B cell (primary cell): ENCODE measurements at regions not wholly inside any gene's neighbourhood (a gene's known extent, or its start where the extent isn't known, plus 50 kb on each side); places are given as distances from the start of the nearest gene placed in this dataset.

Source experiments
- ATAC-seq: fragments of 200-7000 bp; cut with Tn5 transposase; one replicate; pipeline ENCODE4 v1.10.0; 2021; ENCODE audit warnings: low read depth, mild to moderate bottlenecking, moderate number of reproducible peaks, moderate library complexity
- CTCF ChIA-PET: fragments of 350-600 bp; sonication (Branson Sonifier 250); formaldehyde crosslinking; loops from one replicate; lab custom pipeline; 2021; ENCODE audit warnings: antibody characterized with exemption, inconsistent platforms; lab: Charles Lee
- POLR2A ChIA-PET: fragments of 350-600 bp; sonication (Branson Sonifier 250); formaldehyde crosslinking; loops from one replicate; lab custom pipeline; 2021; ENCODE audit warnings: antibody characterized with exemption; lab: Charles Lee
- DNase-seq: peaks from one replicate; pipeline ENCODE4 v3.0.0; 2013
- H2AFZ ChIP-seq: 2 replicates; pipeline ENCODE4 v1.6.1; 2012; ENCODE audit warnings: mild to moderate bottlenecking, low read depth, low read length; ENCODE audit not compliant: insufficient read depth, poor library complexity, severe bottlenecking
- H3K27ac ChIP-seq, 2 donors: 1 replicate in 1 of 2; 2 replicates in 1 of 2; pipeline ENCODE4 v1.5.1; 2012 to 2013; ENCODE audit warnings: low read length in 2 of 2, mild to moderate bottlenecking in 2 of 2, moderate library complexity in 1 of 2
- H3K27me3 ChIP-seq, 4 experiments: fragments of 200-600 bp in 1 of 4; sonication (generic) in 1 of 4; replicated peaks in 1 of 4; 1 replicate in 2 of 4; 2 replicates in 2 of 4; pipeline versions ENCODE4 v1.6.1 to v1.7.0; 2013 to 2016; ENCODE audit warnings: low read length in 3 of 4, mild to moderate bottlenecking in 2 of 4, mixed read lengths in 1 of 4, moderate library complexity in 1 of 4; ENCODE audit not compliant: insufficient read depth in 4 of 4, control insufficient read depth in 3 of 4; ENCODE audit errors: control extremely low read depth in 1 of 4
- H3K36me3 ChIP-seq, 2 experiments: replicated peaks in 1 of 2; 1 replicate in 1 of 2; 2 replicates in 1 of 2; pipeline versions ENCODE4 v1.6.1 to v1.7.1; 2013; ENCODE audit warnings: low read length in 1 of 2; ENCODE audit not compliant: insufficient read depth in 2 of 2, control insufficient read depth in 1 of 2; ENCODE audit errors: control extremely low read depth in 1 of 2, extremely low read depth in 1 of 2
- H3K4me1 ChIP-seq, 2 donors: fragments of 200-600 bp in 1 of 2; sonication (generic) in 1 of 2; 1 replicate in 1 of 2; 2 replicates in 1 of 2; pipeline versions ENCODE4 v1.5.1 to v1.6.1; 2013 to 2017; ENCODE audit warnings: low read length in 2 of 2; ENCODE audit not compliant: control insufficient read depth in 2 of 2, insufficient read depth in 2 of 2
- H3K4me2 ChIP-seq: replicated peaks from 2 replicates; pipeline ENCODE3; 2012; ENCODE audit warnings: mild to moderate bottlenecking, low read depth, low read length; ENCODE audit not compliant: poor library complexity, severe bottlenecking
- H3K4me3 ChIP-seq, 5 experiments: fragments of 200-600 bp in 1 of 5; sonication (generic) in 1 of 5; 1 replicate in 3 of 5; 2 replicates in 2 of 5; pipeline versions ENCODE4 v1.5.1 to v1.7.0; 2011 to 2016; ENCODE audit warnings: low read length in 4 of 5, mild to moderate bottlenecking in 4 of 5, low read depth in 2 of 5, control low read depth in 1 of 5, moderate library complexity in 1 of 5; ENCODE audit not compliant: insufficient read depth in 1 of 5; ENCODE audit errors: control extremely low read depth in 1 of 5, extremely low read depth in 1 of 5
- H3K79me2 ChIP-seq: fragments of 200-600 bp; sonication (generic); one replicate; pipeline ENCODE4 v1.6.0; 2016; ENCODE audit warnings: low read length; ENCODE audit not compliant: control insufficient read depth, insufficient read depth
- H3K9ac ChIP-seq: fragments of 200-600 bp; sonication (generic); 2 replicates; pipeline ENCODE4 v1.6.1; 2017; ENCODE audit warnings: mild to moderate bottlenecking, low read length, moderate library complexity
- H3K9me3 ChIP-seq, 3 donors: one replicate each; pipeline versions ENCODE4 v1.6.1 to v1.7.1; 2013; ENCODE audit warnings: low read length in 2 of 3; ENCODE audit not compliant: control insufficient read depth in 2 of 3, insufficient read depth in 1 of 3; ENCODE audit errors: control extremely low read depth in 1 of 3
- H4K20me1 ChIP-seq: 2 replicates; pipeline ENCODE4 v1.6.0; 2012; ENCODE audit warnings: mild to moderate bottlenecking, low read length; ENCODE audit not compliant: insufficient read depth, control insufficient read depth, poor library complexity, severe bottlenecking
- H3K27ac Mint-ChIP-seq: one replicate; pipeline ENCODE4 v1.8.0; 2021; ENCODE audit warnings: mixed read lengths
- H3K27me3 Mint-ChIP-seq: one replicate; pipeline ENCODE4 v1.8.0; 2021; ENCODE audit warnings: mixed read lengths
- H3K4me1 Mint-ChIP-seq: one replicate; pipeline ENCODE4 v1.8.0; 2021; ENCODE audit warnings: mixed read lengths
- H3K4me3 Mint-ChIP-seq: one replicate; pipeline ENCODE4 v1.8.0; 2021; ENCODE audit warnings: mixed read lengths
- H3K9me3 Mint-ChIP-seq: one replicate; pipeline ENCODE4 v1.8.0; 2022; ENCODE audit warnings: mixed read lengths; ENCODE audit not compliant: insufficient read depth
- EZH2 ChIP-seq: IDR thresholded peaks from 2 replicates; pipeline ENCODE4 v1.6.1; 2012; ENCODE audit warnings: borderline replicate concordance, low read depth, mild to moderate bottlenecking, moderate library complexity, low read length; ENCODE audit not compliant: insufficient read depth, poor library complexity, severe bottlenecking
- WGBS: methylation state at CpG from one replicate; pipeline ENCODE4 v1.1.5; 2013; ENCODE audit warnings: missing lambda C conversion rate; ENCODE audit not compliant: insufficient coverage; 5-methylcytosine and 5-hydroxymethylcytosine counted together
- intact Hi-C: fragments of 100-400 bp; cut with micrococcal nuclease; formaldehyde crosslinking; loops from one replicate; pipeline ENCODE4 v1.10.0; 2022
- TF ChIP-seq, protein P1 (sequence below): fragments of 200-600 bp; IDR thresholded peaks from one replicate; pipeline ENCODE4 v1.8.0; 2022; ENCODE audit warnings: antibody characterized with exemption, mild to moderate bottlenecking

DNA sequence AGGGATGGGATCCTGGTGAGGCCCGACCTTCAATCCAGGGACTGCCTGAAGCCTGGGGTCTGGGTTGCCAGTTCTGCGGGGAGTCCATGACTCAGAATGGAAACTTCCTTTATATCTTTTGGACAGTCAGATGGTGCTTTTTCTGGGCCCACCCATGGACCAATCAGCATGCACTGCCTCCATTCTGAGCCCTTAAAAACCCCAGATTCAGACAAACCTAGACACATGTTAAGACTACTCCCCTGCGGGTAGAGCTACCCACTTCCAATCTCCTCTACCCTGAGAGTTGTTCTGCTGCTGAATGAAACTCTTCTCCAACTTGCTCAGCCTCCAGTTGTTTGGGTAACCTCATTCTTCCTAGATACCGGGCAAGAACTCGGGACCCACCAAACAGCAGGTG, 1315.2 kb upstream of the MIR17HG start:
- H3K36me3 ChIP-seq, result no peaks in the 10 kb centered on the region
- H3K27ac ChIP-seq, result no peak overlapping the region
- no peak overlapping the region for H3K4me3 ChIP-seq
- H3K4me1 ChIP-seq, result no peaks in the 10 kb centered on the region
- no peak for TF ChIP-seq EZH2
- TF ChIP-seq, protein P1, sequence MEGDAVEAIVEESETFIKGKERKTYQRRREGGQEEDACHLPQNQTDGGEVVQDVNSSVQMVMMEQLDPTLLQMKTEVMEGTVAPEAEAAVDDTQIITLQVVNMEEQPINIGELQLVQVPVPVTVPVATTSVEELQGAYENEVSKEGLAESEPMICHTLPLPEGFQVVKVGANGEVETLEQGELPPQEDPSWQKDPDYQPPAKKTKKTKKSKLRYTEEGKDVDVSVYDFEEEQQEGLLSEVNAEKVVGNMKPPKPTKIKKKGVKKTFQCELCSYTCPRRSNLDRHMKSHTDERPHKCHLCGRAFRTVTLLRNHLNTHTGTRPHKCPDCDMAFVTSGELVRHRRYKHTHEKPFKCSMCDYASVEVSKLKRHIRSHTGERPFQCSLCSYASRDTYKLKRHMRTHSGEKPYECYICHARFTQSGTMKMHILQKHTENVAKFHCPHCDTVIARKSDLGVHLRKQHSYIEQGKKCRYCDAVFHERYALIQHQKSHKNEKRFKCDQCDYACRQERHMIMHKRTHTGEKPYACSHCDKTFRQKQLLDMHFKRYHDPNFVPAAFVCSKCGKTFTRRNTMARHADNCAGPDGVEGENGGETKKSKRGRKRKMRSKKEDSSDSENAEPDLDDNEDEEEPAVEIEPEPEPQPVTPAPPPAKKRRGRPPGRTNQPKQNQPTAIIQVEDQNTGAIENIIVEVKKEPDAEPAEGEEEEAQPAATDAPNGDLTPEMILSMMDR, result no peak
- H3K27me3 ChIP-seq, result no peaks in the 10 kb centered on the region
- H3K27me3 Mint-ChIP-seq, result no peaks in the 10 kb centered on the region
- ChIA-PET POLR2A (no interaction called here), CTCF (no interaction called here)
- DNase-seq (no peak), ATAC-seq (no peak)
- no peak overlapping the region for H3K27ac Mint-ChIP-seq
- H3K9me3 Mint-ChIP-seq, result peaks cover 3% of the 10 kb centered on the region
- no peaks in the 10 kb centered on the region for H3K79me2 ChIP-seq
- intact Hi-C loops, result no loop called here
- H3K9ac ChIP-seq, result no peak overlapping the region
- 96% methylated on average over 5 of the region's 5 CpGs for WGBS
- no peaks in the 10 kb centered on the region for H3K4me1 Mint-ChIP-seq
- H4K20me1 ChIP-seq, result no peaks in the 10 kb centered on the region
- H3K4me3 Mint-ChIP-seq, result no peak overlapping the region
- H3K4me2 ChIP-seq, result no peak overlapping the region
- no peak overlapping the region for H2AFZ ChIP-seq
- peaks cover 0 to 16% (median 0%) of the 10 kb centered on the region in 3 donors for H3K9me3 ChIP-seq

DNA sequence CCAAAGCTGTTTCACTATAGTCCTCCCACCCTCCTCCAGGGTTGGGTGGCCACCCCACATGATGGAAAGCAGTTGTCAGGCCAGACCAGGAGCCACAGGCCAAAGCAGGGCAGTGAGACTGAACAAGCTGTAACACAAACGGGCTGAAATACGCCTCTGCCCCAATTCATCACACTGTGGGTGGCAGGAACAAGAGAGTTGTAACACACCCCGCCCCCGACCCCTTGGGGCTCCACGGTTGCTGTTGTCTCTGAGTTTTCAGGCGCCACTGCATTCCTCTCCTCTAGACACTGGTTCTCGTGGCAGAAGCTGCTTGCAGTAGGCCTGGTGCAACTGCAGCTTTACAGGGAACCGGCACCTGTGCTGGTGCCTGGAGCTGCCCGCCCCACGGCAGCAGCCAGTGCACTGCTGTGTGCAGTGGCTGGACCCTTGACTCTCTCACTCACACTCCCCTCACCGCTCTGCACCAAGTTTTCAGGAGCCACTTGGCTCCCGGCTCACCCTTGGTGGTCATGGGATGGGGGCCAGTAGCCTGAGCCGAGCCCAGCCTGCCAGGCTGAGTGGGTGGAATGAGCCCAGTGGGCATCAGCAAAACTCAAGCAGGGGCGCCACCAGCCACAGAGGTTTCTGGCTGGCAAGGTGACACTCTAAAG, 1314.5 kb upstream of the MIR17HG start:
- Histone ChIP-seq H3K9me3 (peaks cover 0 to 14% (median 0%) of the 10 kb centered on the region in 3 donors), H3K27me3 (no peaks in the 10 kb centered on the region), H3K4me2 (no peak overlapping the region), H3K27ac (no peak overlapping the region), H3K4me3 (no peak overlapping the region), H3K79me2 (no peaks in the 10 kb centered on the region), H2AFZ (no peak overlapping the region), H3K4me1 (no peaks in the 10 kb centered on the region), H4K20me1 (no peaks in the 10 kb centered on the region), H3K36me3 (no peaks in the 10 kb centered on the region), H3K9ac (no peak overlapping the region)
- no peak for ATAC-seq
- ChIA-PET CTCF (no interaction called here), POLR2A (no interaction called here)
- Mint-ChIP-seq H3K4me1 (no peaks in the 10 kb centered on the region), H3K4me3 (no peak overlapping the region), H3K27me3 (no peaks in the 10 kb centered on the region), H3K27ac (no peak overlapping the region), H3K9me3 (peaks cover 3% of the 10 kb centered on the region)
- intact Hi-C loops, result no loop called here
- no peak for DNase-seq
- TF ChIP-seq, protein P1, result no peak
- no peak for TF ChIP-seq EZH2
- 95% methylated on average over 8 of the region's 14 CpGs for WGBS
